MCF 10A (cell line): ENCODE measurements at regions not wholly inside any gene's neighbourhood (a gene's known extent, or its start where the extent isn't known, plus 50 kb on each side); places are given as distances from the start of the nearest gene placed in this dataset.

Source experiments
- BruUV-seq: library from RNA; stranded (reverse); fragments of 400-500 nt; replicated peaks from 2 replicates; lab custom pipeline; 2021; lab: Mats Ljungman, UMichigan
- CTCF ChIA-PET: fragments of 300-600 bp; sonication (Branson Sonifier 250); formaldehyde crosslinking; extraction: SDS; loops from one replicate; lab custom pipeline; 2021; ENCODE audit warnings: antibody characterized with exemption, inconsistent platforms; lab: Yijun Ruan, JAX
- POLR2A ChIA-PET: fragments of 300-600, 350-650 bp; sonication (Branson Sonifier 250); formaldehyde crosslinking; extraction: SDS; loops from one replicate; lab custom pipeline; 2020; ENCODE audit warnings: antibody characterized with exemption, inconsistent platforms; lab: Yijun Ruan, JAX
- DNase-seq: peaks from one replicate; pipeline ENCODE4 v3.0.0-alpha.2; 2018; ENCODE audit not compliant: unreplicated experiment
- H3K27ac Mint-ChIP-seq: one replicate; pipeline ENCODE4 v1.8.0; 2022; ENCODE audit warnings: mild to moderate bottlenecking, low read depth, mixed read lengths; ENCODE audit not compliant: unreplicated experiment
- H3K27me3 Mint-ChIP-seq: one replicate; pipeline ENCODE4 v1.8.0; 2022; ENCODE audit warnings: mixed read lengths; ENCODE audit not compliant: insufficient read depth, unreplicated experiment
- H3K36me3 Mint-ChIP-seq: one replicate; pipeline ENCODE4 v1.8.0; 2022; ENCODE audit warnings: mild to moderate bottlenecking, moderate library complexity, mixed read lengths; ENCODE audit not compliant: insufficient read depth, unreplicated experiment
- H3K4me1 Mint-ChIP-seq: one replicate; pipeline ENCODE4 v1.8.0; 2022; ENCODE audit warnings: mixed read lengths; ENCODE audit not compliant: insufficient read depth, unreplicated experiment
- H3K4me3 Mint-ChIP-seq: one replicate; pipeline ENCODE4 v1.8.0; 2022; ENCODE audit warnings: mild to moderate bottlenecking, moderate library complexity, mixed read lengths; ENCODE audit not compliant: unreplicated experiment
- H3K9me3 Mint-ChIP-seq: one replicate; pipeline ENCODE4 v1.8.0; 2022; ENCODE audit warnings: mixed read lengths; ENCODE audit not compliant: unreplicated experiment
- CTCF ChIP-seq: fragments of 200-600 bp; IDR thresholded peaks from one replicate; pipeline ENCODE4 v1.8.0; 2022; ENCODE audit warnings: antibody characterized with exemption, mild to moderate bottlenecking; ENCODE audit not compliant: unreplicated experiment
- intact Hi-C: fragments of 100-400 bp; cut with micrococcal nuclease; formaldehyde crosslinking; loops from 2 replicates; pipeline ENCODE4 v1.14.1; 2022

DNA sequence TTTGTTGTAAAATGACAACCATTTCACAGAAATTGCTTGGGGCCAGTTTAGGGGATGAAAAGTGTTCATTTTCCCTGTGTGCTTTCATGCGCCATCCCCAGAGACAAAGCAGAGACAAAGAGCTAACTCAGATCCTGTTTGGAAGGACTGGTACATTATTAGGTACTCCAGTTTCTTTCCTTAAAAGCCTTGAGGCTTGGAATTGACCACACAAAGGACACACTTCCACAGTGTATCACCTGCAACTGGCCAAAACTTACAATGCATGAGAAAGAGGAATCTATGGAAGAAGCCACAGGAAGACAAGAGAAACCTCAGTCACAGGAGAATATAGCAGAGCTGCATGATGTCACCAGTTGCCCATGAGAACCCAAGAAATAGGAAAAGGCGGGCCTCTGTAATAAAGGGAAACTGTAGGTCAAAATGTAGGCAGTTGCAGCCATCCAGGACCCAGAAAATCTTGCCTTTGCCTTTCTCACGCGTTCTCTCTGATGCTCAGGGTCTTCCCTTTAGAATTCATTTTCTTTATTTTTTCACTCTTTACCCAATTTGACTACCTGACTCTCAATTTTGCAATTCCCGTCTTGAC is 339.0 kb downstream of the RMST start:
- Mint-ChIP-seq H3K9me3 (no peaks in the 10 kb centered on the region), H3K4me3 (no peak overlapping the region), H3K4me1 (no peaks in the 10 kb centered on the region), H3K36me3 (no peaks in the 10 kb centered on the region), H3K27ac (no peak overlapping the region), H3K27me3 (no peaks in the 10 kb centered on the region)
- intact Hi-C loops = no loop called here
- POLR2A ChIA-PET = no interaction called here
- no TSS peak for BruUV-seq
- no peak for TF ChIP-seq CTCF
- CTCF ChIA-PET = interaction anchor here (0.6 kb wide), 1 partner anchor 1233 kb away, joined by 4 read pairs; no protein-coding TSS in a partner anchor
- DNase-seq = no peak

DNA sequence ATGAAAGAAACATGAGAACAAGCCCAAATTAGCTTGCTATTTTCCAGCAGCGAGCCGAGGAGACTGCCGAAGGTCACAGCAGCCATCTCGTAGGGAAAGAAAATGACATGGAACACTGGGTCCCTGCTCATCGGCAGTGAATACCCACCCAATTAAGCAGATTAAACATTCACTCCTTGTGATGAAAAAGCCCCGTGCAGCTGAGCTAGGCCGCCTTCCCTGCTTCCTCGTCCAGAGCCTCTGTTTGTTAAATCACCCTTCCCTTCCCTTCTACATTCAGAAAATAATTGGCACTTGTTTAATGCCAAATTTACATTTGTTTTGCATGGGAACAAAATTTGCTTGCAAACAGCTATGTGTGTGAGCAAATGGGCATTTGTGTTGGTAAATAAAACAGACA is 342.5 kb downstream of the RMST start:
- H3K9me3 Mint-ChIP-seq = no peaks in the 10 kb centered on the region
- no peak for TF ChIP-seq CTCF
- no peaks in the 10 kb centered on the region for H3K4me1 Mint-ChIP-seq
- H3K4me3 Mint-ChIP-seq = no peak overlapping the region
- H3K36me3 Mint-ChIP-seq = no peaks in the 10 kb centered on the region
- H3K27ac Mint-ChIP-seq = no peak overlapping the region
- CTCF ChIA-PET = interaction anchor here (0.6 kb wide), 2 partner anchors 10 to 80 kb away, joined by 3 read pairs; no protein-coding TSS in a partner anchor
- no peaks in the 10 kb centered on the region for H3K27me3 Mint-ChIP-seq
- POLR2A ChIA-PET = no interaction called here
- no TSS peak for BruUV-seq
- no peak for DNase-seq
- intact Hi-C loops = no loop called here

- intact Hi-C loops = no loop called here
- CTCF ChIA-PET = no interaction called here
- POLR2A ChIA-PET = no interaction called here
- H3K4me1 Mint-ChIP-seq = no peaks in the 10 kb centered on the region
- H3K27me3 Mint-ChIP-seq = no peaks in the 10 kb centered on the region
- no peak overlapping the region for H3K4me3 Mint-ChIP-seq
- no peaks in the 10 kb centered on the region for H3K9me3 Mint-ChIP-seq
- H3K36me3 Mint-ChIP-seq = no peaks in the 10 kb centered on the region
- no peak for DNase-seq
- H3K27ac Mint-ChIP-seq = no peak overlapping the region
- TF ChIP-seq CTCF = no peak
- no TSS peak for BruUV-seq
These were observed 350.7 kb downstream of the RMST start for GRCh38 chr12:97813301-97813700.

GRCh38 chr12:97821806-97822205 is 359.2 kb downstream of the RMST start:
- no peaks in the 10 kb centered on the region for H3K27me3 Mint-ChIP-seq
- H3K36me3 Mint-ChIP-seq = no peaks in the 10 kb centered on the region
- ChIA-PET CTCF (no interaction called here), POLR2A (no interaction called here)
- intact Hi-C loops = no loop called here
- no peak overlapping the region for H3K4me3 Mint-ChIP-seq
- H3K27ac Mint-ChIP-seq = no peak overlapping the region
- H3K9me3 Mint-ChIP-seq = peaks cover 20% of the 10 kb centered on the region
- no peak for TF ChIP-seq CTCF
- BruUV-seq = no TSS peak
- DNase-seq = no peak
- peaks cover 4% of the 10 kb centered on the region for H3K4me1 Mint-ChIP-seq
